ENCODE measurements at regions not wholly inside any gene's neighbourhood (a gene's known extent, or its start where the extent isn't known, plus 50 kb on each side); places are given as distances from the start of the nearest gene placed in this dataset.
A peak's percentile ranks its signal among the peaks of the same experiment; 100 is the strongest.
"Not testable (repeated sequence)": the region's sequence is repeated elsewhere in the genome, so short reads cannot be mapped to it uniquely, and the experiment has no call there.

DNA sequence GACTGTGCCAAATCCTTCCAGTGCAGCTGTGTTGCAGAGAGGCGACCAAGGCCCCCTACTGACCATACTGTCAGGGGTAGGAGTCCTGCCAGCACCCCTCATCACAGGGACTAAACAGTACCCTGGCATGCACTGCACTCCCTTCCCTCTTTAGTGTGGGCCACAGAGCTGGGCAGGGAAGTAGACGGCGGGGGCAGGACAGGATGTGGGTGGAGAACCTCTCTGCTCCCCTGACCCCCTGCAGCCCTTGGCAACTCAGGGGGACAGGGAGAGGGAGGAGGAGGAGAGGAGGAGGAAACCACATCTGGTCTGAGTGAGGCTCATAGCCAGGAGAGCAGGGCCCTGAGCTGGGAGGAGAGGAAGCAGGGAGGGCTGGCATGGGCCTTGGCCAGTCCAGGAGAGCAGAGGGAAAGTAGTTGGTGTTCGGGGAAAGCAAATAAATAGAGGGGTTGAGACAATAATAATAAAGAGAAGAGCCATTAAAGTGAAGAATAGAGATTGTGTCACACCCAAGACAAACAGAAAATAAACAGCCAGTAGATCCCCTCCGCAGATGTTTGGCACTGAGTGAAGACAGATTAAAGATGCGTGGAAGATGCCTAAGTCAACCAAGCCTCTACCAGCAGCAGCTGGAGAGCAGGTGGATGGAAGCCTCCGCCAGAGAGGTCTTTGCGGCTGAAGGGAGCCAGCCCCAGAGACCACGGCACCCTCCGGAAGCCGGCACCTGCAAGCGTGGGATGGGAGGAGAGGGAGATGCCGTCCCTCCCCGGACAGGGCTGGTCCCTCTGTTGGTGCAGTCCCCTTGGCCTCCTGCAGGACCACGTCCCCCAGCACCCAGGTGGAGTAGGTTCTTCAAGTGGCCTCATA is 61.5 kb downstream of the RPUSD4 start:
- DNase-seq (ENCODE audit: low spot score): no peak

DNA sequence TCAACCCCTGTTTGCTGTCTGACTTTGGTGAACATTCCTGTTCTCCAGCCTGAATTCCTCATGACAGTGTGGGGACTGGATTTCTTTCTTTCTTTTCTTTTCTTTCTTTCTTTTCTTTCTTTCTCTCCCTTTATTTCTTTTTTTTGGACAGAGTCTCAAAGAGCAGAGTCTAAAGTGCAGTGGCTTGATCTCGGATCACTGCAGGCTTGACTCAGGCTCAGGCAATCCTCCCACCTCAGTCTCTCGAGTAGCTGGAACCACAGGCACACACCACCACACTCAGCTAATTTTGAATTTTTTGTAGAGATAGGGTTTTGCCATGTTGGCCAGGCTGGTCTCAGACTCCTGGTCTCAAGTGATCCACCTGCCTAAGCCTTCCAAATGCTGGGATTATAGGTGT is 63.1 kb downstream of the RPUSD4 start:
- DNase-seq (ENCODE audit: low spot score): no peak

DNA sequence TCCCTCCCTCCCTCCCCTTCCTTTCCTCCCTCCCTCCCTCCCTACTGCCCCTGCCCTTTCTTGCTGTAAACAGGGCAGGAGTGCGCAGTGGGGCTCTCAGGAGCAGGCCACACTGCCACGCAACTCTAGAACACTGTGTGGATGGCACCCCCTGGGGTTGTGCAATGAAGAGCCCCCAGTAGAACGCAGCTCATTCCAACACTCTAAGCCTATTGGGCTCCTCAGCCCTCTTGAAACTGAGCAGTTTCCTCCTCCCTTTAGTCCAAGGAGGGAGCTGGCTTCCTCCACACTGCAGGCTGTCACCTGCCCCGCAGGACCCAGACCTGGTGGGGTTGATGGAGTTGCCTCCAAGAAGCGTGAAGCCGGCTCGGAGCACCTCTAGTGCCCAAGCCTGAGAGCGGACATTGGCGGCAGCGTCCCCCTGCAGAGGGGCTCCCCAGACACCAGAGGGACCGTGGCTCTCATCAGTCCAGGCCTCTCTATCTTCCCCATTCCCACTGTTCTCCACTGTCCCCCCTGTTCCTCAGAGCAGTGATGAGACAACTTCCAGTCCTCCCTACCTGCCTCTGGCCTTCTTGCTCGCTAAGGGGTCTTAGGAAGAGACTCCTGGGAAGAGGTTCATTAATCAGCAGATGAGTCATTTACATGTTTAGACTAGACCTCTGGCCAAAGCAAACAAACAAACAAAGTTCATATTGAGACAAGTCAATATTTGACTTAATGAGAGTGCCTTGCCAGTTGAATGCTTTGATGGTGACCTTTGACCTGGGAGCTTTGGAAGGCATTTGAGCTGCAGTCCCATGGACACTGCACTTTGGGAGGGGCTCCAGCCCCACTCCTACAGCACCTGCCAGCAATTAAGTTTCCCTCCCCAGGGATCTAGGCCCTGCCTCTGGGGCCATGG is 64.0 kb downstream of the RPUSD4 start:
- no peak for DNase-seq (ENCODE audit: low spot score)

DNA sequence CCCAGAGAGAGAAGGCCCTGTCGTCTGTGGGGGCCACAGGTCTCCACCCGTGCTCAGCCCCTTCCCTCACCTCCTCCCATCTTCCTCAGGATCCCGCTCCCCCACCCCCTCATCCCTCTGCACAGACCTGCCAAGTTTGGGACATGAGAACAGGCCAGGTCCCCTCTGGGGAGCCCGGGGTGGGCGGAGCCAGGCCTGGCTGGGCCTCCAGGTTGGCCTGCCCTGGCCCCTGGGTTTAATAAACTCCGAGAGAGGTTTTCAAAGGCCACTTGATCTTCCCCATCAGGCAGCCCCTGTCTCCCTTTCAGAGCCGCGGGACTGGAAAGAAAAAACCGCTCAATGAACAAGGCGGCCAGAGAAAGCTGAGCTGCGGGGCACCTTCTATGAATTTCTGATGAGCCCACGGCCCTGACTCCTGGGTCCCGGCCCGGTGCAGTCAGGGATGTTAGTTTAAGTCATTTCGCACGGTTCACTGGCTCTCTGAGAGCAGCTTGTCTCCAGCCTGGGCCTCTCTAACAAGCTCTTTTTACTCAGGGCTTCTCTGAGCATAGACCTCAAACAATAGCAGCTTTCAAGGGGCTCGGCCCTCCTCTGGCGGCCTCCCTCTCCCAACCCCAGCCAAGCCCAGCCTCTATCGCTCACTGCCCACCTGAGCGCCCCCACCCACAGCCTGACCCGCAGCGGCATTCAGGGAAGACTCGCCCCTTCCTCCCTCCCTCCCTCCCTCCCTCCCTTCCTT is 64.8 kb downstream of the RPUSD4 start:
- peak; percentile 77 for DNase-seq (ENCODE audit: low spot score)

DNA sequence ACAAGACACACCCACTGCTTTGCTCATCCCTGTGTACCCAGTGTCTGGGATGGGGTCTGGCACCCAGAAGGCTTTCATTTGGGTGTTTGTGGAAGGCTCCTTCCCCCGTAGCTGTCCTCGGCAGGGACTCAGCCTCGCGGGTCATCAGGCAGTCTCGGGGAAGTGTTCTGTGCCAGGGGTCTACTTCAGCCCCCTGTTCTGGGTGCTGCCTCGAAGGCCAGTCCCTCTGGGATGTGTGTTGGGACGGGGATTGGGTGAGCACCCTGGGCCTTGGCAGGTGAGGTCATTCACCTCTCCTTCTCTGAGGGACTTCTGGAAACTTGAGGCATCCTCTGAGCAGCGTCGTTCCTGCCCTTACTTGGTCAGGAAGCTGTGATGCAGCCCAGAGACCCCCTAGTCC is 65.5 kb downstream of the RPUSD4 start:
- DNase-seq (ENCODE audit: low spot score): no peak

DNA sequence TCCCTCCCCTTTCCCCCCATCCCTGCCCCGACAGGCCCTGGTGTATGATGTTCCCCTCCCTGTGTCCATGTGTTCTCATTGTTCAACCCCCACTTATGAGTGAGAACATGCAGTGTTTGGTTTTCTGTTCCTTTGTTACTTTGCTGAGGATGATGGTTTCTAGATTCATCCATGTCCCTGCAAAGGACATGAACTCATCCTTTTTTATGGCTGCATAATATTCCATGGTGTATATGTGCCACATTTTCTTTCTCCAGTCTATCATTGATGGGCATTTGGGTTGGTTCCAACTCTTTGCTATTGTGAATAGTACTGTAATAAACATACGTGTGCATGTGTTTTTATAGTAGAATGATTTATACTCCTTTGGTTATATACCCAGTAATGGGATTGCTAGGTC is 68.0 kb downstream of the RPUSD4 start:
- DNase-seq (ENCODE audit: low spot score): not testable (repeated sequence)

DNA sequence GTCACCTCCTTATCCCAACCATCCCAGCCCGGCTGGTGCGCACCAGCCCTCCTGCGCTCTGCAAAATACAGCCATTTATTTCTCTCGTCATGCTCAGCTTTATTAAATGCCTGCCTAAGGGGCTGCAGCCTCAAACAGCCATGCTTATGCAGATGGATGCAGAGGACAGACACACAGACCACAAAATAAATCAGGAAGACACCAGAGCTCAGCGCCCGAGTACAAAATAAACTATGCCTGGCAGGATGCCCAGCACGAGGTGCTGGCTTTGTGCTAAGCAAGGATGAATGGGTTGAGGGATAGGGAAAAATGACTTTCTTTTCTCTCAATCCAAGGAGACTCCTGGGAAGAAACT is 70.5 kb downstream of the RPUSD4 start:
- DNase-seq (ENCODE audit: low spot score): peak; percentile 40

DNA sequence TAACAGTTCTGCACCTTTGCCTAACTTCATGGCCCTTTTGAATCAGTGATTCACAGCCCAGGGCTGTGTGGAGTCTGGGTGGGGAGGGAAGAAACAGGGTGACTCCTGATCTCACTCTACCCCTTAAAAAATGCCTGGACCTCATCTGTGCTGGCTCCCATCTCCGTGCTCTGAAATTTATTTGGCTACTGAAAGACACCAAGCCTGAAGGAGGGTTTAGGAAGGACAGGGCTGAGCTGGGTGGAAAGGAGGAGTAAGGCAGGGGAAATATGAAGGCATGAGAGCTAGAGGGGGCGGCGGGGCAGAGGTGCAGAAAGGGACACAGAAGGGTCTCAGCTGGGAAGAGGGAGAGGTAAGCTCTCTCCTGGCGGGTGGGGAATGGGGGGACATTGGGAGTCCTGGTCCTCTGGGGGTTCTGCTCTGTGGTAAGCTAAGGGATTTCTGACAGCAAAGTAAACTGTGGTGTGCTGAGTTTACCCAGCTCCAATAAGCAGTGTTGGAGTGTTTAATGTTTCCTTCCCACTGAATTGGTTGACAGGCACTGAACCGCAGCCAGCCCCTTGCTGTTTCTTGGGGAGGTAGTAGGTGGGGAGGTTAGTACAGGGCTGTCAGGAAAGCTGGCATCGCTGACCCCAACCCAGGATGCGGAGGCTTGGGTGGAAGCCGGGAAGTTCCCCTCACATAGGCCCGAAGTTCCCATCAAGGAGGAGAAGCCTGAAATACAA is 71.1 kb downstream of the RPUSD4 start:
- no peak for DNase-seq (ENCODE audit: low spot score)

DNA sequence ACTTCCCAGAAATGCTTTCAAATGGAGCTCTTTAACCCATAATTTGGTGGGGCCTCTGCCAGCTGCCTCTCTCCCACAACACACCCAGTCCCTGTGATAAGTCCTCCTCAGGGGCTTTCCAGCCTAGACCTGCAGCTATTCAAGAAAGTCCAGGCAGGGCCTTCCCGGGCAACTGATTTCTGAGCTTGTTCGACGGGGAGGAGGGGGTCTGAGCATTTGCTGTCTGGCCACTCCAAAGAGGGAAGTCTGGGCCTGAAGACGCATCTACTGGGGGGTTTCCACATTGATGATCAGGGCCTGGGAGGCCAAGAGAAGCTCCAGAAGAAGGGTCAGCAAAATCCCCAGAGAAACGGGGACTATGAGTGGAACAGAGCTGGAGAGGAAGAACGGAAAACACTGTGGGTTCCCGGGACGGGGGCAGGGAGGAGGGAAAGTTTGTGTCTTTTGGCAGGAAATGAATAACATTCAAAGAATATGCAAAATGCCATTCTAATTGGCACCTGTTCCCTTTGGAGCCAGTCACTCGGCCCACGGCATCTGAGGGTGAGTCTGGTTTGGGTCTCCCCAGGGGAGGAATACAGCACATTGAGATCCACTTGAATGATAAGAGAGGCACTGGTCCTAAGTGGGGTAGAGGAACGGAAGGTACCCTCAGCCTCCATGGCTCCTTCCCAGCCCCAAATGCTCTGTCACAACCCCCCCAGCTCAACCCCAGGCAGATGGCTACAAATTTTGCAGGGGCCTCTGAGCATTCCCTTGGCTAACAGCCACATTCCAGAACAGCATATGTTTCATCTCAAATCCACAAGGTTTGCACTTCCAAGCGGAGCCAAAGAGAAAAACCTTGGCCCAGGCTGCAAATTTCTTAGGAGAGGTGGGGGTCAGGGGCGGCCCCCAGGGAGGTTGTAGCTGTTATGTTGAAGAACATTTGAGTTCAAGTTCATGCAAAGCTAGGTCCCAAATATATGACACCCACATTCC is 72.0 kb downstream of the RPUSD4 start:
- no peak for DNase-seq (ENCODE audit: low spot score)

DNA sequence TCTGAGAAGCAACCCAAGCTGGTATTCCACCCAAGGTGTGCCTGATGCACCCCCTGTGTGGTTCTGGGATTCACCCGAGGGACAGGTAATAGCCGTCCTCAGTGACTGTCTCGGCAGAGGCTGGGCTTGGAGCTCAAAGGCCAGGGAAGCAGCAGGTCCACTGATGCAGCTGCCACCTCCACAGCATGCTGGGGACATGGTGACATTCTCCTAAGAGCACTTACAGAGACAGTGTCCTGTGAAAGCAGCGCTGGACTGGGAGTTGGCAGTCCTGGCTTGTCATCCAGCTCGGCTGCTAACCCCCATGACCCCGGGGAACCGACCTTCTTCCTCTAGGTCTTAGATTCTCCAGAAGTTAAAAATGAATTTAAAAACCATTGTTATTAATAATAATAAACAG is 72.8 kb downstream of the RPUSD4 start:
- no peak for DNase-seq (ENCODE audit: low spot score)

DNA sequence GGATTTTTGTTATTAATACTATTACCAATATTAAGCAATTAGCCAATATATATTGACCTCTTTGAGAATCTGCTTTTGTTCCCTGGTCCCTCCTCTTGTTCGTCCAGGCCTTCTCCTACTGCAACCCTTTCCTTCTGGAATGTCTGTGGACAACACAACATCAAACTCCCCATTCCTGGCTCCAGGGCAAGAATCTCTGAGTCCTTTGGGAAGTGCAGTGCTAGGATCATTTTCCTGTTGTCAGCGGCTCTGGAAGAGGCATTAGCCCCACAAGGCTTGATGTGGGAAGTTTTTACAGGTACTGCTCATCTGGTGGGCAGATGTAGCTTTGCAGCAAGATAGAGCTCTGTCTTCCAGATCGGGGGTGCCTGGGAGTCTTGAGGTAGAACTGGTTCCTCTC is 74.3 kb downstream of the RPUSD4 start:
- DNase-seq (ENCODE audit: low spot score): no peak

DNA sequence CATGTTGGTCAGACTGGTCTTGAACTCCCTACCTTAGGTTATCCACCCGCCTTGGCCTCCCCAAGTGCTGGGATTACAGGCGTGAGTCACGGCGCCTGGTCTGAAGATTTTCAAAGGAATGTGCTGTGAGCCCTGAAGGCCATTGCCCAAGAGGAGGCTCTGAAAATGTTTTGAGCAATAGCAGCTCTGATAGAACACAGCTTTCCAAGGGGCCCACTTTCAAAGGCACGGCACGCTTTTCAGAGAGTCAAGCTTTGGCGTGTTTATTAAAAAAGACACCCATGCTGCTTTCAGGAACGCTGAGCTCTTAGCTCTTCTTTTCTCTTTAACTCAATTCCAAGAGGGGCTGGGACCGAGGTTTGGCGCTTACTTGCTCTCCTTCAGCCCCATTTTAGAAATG is 73.8 kb upstream of the CDON start:
- no peak for DNase-seq (ENCODE audit: low spot score)

DNA sequence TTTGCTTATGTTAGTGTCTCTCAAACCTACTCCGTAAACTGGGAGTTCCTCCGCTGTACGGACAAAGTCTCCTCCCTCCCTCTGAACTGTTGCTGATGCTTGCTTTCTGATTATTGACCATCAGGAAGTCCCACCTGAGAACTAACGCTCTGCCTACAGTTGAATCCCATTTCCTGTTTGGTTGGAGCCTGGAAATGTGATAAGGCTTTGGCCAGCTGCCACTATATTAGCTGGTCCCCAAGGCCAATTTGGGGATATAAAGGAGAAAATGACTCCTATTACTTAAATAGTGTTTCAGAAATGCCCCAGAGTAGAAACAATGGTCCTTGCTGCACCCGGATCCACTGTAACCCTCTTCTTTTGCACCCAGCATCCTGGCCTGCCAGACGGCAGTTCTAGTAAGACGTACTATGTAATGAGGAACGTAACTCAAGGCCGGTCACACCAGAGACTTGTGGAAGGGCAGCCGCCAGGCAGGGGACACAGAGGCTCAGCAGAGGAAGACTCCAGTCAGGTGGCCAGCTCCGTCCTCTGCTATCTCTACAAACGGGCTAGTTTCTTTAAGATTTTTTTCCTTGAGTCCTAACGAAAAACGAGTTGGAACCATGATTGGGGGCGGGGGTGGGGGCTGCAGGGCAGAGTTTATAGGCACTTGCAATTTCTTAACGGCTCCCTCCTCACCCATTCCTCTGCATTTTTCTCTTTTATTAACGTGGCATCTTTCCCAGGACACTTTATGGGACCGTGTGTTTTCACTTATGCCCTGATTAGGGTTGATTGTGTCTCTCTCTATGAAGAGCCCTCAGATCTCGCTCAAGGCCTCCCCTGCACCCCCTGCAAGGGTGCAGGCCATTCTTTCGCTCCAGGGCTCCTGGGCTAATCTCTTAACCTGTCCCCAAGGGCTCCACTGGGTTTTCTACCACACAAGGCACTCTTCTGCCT is 72.8 kb upstream of the CDON start:
- DNase-seq (ENCODE audit: low spot score): no peak

DNA sequence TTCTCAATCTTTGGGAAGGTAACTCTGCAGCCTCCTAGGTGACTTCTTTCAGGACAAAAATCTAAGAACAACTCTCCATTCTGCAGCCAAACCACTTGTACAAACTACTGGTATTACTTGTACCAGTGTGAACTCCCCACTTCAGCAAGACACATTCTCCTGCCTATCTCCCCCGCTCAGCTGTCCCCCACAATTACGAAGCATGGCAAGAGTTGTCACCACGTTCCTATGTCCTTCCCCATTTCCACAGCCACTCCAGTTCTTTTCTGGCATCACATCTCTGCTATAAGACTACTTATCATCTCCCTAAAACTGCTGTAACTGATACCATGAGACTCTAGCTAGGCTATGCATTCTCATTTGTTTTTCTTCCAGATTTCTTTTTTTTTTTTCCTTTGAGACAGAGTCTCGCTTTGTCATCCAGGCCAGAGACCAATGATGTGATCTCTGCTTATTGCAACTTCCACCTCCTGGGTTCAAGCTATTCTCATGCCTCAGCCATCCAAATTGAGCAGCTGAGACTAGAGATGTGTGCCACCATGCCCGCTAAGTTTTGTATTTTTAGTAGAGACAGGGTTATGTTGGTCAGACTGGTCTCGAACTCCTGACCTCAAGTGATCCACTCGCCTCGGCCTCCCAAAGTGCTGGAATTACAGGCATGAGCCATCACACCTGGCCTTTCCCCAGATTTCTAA is 71.9 kb upstream of the CDON start:
- no peak for DNase-seq (ENCODE audit: low spot score)

DNA sequence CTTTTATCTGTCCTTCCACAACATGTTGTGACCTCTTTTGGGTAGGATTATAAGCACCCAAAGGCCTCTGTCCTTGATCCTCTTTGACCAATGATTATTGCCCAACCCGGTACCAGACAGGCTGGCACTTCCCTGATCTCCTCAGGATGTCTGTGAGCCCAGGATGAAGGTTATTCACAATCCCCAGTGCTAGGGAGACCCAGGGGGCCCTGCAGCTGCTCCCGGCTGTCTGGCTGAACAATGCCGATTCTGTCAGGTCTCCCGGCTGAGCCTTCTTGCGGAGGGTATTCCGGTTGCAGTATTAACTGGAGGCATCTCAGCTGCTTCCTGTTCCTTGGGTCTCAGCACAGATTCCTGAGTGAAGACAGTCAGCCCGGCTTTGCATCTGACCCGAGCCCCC is 71.2 kb upstream of the CDON start:
- DNase-seq (ENCODE audit: low spot score): no peak

DNA sequence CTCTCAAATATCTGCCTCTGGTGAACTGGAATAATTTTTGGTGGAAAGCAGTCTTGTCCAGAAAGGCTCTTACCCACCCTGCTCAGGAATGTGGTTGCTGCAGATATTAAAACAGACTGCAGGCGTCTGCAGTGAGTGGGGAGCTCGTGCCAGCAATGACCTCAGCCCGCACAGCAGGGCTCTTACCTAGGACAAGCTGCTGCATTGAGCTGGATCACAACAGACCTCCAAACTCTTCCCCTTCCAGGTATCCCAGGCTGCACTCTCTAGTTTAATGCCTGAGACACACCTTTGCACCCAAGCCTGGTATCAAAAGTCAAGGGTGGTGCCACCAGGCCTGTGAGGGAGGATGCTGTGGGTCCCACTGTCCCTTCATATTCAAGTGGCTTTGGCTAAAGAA is 69.7 kb upstream of the CDON start:
- no peak for DNase-seq (ENCODE audit: low spot score)

DNA sequence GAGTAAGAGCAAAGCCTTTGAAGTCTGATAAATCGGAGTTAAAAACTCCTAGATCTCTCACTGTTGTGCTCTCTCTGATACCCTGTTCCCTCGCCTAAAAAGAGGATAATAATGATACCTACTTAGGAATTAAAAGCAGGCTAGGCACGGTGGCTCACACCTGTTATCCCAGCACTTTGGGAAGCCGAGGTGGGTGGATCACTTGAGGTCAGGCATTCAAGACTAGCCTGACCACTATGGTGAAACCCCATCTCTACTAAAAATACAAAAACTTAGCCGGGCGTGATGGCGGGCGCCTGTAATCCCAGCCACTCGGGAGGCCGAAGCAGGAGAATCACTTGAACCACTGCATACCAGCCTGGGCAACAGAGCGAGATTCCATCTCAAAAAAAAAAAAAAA is 68.1 kb upstream of the CDON start:
- not testable (repeated sequence) for DNase-seq (ENCODE audit: low spot score)

DNA sequence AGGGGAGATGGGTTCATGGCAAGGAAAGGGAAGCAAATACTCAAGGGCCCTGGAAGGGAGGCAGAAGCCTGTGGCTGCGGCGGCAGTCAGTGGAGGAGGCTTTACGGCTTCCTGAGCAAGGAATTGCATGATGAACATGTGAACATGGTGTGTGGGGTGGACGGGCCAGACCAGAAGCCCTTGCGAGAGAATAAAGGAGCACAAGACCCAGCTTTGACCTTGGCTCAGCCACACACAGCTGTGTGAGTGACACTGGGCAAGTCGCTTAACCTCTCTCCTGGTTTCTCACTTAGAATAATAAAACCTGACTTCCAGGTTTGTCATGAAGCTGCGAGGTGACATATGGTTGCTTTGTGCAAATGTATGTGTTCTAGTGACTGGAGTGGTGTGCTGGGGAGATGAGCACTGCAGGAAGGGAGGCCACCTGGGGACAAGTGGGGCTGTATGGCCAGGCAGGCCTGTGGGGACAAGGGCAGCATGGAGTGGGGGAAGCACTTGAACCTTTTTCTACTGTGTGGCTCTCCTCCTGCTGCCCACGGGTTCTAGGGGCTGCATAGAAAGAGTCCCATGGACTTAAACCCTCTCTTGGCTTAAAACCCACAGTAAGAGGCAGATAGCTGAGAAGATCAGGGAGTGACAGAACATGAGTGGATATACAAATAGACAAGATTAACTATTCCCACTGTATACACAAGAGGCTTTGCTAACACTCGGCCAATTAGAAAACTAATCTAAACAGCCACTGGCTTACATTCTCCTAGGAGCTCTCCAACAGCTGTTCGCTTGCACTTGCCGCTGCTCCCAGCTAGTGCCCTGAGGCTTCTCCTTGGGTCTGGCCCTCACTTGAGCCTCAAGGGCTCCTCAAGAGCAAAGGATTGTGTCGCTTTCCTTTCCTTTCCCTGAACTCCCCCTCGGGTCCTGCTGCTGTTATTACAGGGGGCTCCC is 67.3 kb upstream of the CDON start:
- DNase-seq (ENCODE audit: low spot score): no peak

Measured in Ammon's horn (tissue), 1 donor.